ENCODE measurements at regions not wholly inside any gene's neighbourhood (a gene's known extent, or its start where the extent isn't known, plus 50 kb on each side); places are given as distances from the start of the nearest gene placed in this dataset.

DNA sequence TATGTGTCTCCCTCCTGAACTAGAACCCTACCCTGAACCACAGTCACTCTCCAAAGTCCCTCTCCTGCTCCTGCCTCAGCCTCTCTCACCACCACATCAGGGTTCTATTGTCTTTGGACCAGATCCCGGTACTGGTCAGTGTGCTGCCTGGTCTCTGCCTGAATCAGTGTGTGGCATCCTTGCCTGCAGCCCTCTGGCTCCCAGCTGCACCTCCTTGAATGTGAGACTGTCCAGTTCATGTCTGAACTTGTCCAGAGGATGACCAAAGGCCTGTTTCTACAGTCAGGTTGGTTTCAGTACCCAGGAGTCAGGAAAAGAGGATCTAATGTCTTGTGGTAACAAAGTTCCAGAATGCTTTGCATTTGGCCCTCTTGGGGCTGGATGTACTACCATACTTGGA, 76.8 kb upstream of the RANBP3L start:
- TF ChIP-seq CEBPB (IDR thresholded peaks at IDR 0.05; ENCODE audit: low read depth, low read length): no peak
- TF ChIP-seq, protein P1, sequence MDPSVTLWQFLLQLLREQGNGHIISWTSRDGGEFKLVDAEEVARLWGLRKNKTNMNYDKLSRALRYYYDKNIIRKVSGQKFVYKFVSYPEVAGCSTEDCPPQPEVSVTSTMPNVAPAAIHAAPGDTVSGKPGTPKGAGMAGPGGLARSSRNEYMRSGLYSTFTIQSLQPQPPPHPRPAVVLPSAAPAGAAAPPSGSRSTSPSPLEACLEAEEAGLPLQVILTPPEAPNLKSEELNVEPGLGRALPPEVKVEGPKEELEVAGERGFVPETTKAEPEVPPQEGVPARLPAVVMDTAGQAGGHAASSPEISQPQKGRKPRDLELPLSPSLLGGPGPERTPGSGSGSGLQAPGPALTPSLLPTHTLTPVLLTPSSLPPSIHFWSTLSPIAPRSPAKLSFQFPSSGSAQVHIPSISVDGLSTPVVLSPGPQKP (IDR thresholded peaks at IDR 0.05; ENCODE audit: borderline replicate concordance, low read depth, low read length): no peak
- TF ChIP-seq, protein P2, sequence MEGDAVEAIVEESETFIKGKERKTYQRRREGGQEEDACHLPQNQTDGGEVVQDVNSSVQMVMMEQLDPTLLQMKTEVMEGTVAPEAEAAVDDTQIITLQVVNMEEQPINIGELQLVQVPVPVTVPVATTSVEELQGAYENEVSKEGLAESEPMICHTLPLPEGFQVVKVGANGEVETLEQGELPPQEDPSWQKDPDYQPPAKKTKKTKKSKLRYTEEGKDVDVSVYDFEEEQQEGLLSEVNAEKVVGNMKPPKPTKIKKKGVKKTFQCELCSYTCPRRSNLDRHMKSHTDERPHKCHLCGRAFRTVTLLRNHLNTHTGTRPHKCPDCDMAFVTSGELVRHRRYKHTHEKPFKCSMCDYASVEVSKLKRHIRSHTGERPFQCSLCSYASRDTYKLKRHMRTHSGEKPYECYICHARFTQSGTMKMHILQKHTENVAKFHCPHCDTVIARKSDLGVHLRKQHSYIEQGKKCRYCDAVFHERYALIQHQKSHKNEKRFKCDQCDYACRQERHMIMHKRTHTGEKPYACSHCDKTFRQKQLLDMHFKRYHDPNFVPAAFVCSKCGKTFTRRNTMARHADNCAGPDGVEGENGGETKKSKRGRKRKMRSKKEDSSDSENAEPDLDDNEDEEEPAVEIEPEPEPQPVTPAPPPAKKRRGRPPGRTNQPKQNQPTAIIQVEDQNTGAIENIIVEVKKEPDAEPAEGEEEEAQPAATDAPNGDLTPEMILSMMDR (conservative IDR thresholded peaks at IDR 0.05; ENCODE audit: low read depth, low read length): no peak
- no peak for TF ChIP-seq POLR2A (IDR thresholded peaks at IDR 0.05; ENCODE audit: low read depth, low read length)
- no peak for TF ChIP-seq MAFK (IDR thresholded peaks at IDR 0.05; ENCODE audit: low read depth, low read length)
- TF ChIP-seq FOS (IDR thresholded peaks at IDR 0.05; ENCODE audit: low read depth, low read length): no peak
- TF ChIP-seq BHLHE40 (IDR thresholded peaks at IDR 0.05; ENCODE audit: low read depth, low read length): no peak
- no peak for TF ChIP-seq RAD21 (IDR thresholded peaks at IDR 0.05; ENCODE audit: low read length)
- TF ChIP-seq CHD1 (IDR thresholded peaks at IDR 0.05; ENCODE audit: low read depth, low read length): no peak
- TF ChIP-seq, protein P3, sequence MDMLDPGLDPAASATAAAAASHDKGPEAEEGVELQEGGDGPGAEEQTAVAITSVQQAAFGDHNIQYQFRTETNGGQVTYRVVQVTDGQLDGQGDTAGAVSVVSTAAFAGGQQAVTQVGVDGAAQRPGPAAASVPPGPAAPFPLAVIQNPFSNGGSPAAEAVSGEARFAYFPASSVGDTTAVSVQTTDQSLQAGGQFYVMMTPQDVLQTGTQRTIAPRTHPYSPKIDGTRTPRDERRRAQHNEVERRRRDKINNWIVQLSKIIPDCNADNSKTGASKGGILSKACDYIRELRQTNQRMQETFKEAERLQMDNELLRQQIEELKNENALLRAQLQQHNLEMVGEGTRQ (IDR thresholded peaks at IDR 0.05; ENCODE audit: low read depth, low read length): no peak
- no peak for TF ChIP-seq SMC3 (IDR thresholded peaks at IDR 0.05; ENCODE audit: low read depth, low read length)
- TF ChIP-seq MAZ (IDR thresholded peaks at IDR 0.05; ENCODE audit: borderline replicate concordance, low read depth, low read length): no peak
- no peak for TF ChIP-seq MXI1 (IDR thresholded peaks at IDR 0.05; ENCODE audit: borderline replicate concordance, low read depth, low read length)
- no peak for TF ChIP-seq RCOR1 (IDR thresholded peaks at IDR 0.05; ENCODE audit: insufficient replicate concordance, low read length)

Data from IMR-90 (cell line).